Trophoblast cell (in vitro differentiated cells and primary cell): ENCODE measurements at regions not wholly inside any gene's neighbourhood (a gene's known extent, or its start where the extent isn't known, plus 50 kb on each side); places are given as distances from the start of the nearest gene placed in this dataset.
A peak's percentile ranks its signal among the peaks of the same experiment; 100 is the strongest.

Experiments used
- DNase-seq, 2 donors: peaks; one replicate each; pipeline ENCODE4 v3.0.0-alpha.2; 2016
- H2AFZ ChIP-seq: 2 replicates; pipeline ENCODE4 v1.6.1; 2013; ENCODE audit warnings: low read length, moderate library complexity, mild to moderate bottlenecking; ENCODE audit not compliant: insufficient read depth, poor library complexity
- H2AK5ac ChIP-seq: 2 replicates; pipeline ENCODE4 v1.6.1; 2013; ENCODE audit warnings: mild to moderate bottlenecking, low read length
- H2BK120ac ChIP-seq: 2 replicates; pipeline ENCODE4 v1.6.1; 2013; ENCODE audit warnings: low read length, mild to moderate bottlenecking, moderate library complexity; ENCODE audit not compliant: insufficient read depth, poor library complexity
- H2BK12ac ChIP-seq: 2 replicates; pipeline ENCODE4 v1.6.1; 2013; ENCODE audit warnings: mild to moderate bottlenecking, low read length, moderate library complexity
- H2BK5ac ChIP-seq: 2 replicates; pipeline ENCODE4 v1.6.1; 2013; ENCODE audit warnings: low read length, low read depth, moderate library complexity, mild to moderate bottlenecking; ENCODE audit not compliant: poor library complexity
- H3K14ac ChIP-seq: 2 replicates; pipeline ENCODE4 v1.6.1; 2013; ENCODE audit warnings: mild to moderate bottlenecking, low read length
- H3K18ac ChIP-seq: 2 replicates; pipeline ENCODE4 v1.6.1; 2013; ENCODE audit warnings: mild to moderate bottlenecking, low read length
- H3K23ac ChIP-seq: 2 replicates; pipeline ENCODE4 v1.6.1; 2013; ENCODE audit warnings: low read length
- H3K27ac ChIP-seq: 2 replicates; pipeline ENCODE4 v1.5.1; 2013; ENCODE audit warnings: low read depth, mild to moderate bottlenecking, inconsistent platforms, low read length, moderate library complexity
- H3K27me3 ChIP-seq: 2 replicates; pipeline ENCODE4 v1.6.1; 2013; ENCODE audit warnings: inconsistent platforms, mild to moderate bottlenecking, low read length, moderate library complexity; ENCODE audit not compliant: insufficient read depth
- H3K36me3 ChIP-seq, 2 experiments: 1 replicate in 1 of 2; 2 replicates in 1 of 2; pipeline ENCODE4 v1.6.1; 2013; ENCODE audit warnings: low read length in 2 of 2, mild to moderate bottlenecking in 2 of 2, moderate library complexity in 1 of 2; ENCODE audit not compliant: insufficient read depth in 2 of 2, control insufficient read depth in 1 of 2
- H3K4ac ChIP-seq: 2 replicates; pipeline ENCODE4 v1.6.1; 2013; ENCODE audit warnings: low read depth, mild to moderate bottlenecking, low read length, moderate library complexity
- H3K4me1 ChIP-seq, 2 experiments: 1 replicate in 1 of 2; 2 replicates in 1 of 2; pipeline ENCODE4 v1.6.1; 2013; ENCODE audit warnings: low read length in 2 of 2, mild to moderate bottlenecking in 2 of 2, moderate library complexity in 1 of 2; ENCODE audit not compliant: insufficient read depth in 2 of 2, control insufficient read depth in 1 of 2
- H3K4me2 ChIP-seq: 2 replicates; pipeline ENCODE4 v1.6.1; 2013; ENCODE audit warnings: inconsistent platforms, mild to moderate bottlenecking, low read length, moderate library complexity
- H3K4me3 ChIP-seq: 2 replicates; pipeline ENCODE4 v1.5.1; 2013; ENCODE audit warnings: mild to moderate bottlenecking, low read depth, low read length, inconsistent platforms
- H3K79me1 ChIP-seq: one replicate; pipeline ENCODE4 v1.6.1; 2013; ENCODE audit warnings: low read length
- H3K79me2 ChIP-seq: 2 replicates; pipeline ENCODE4 v1.6.1; 2013; ENCODE audit warnings: low read length, mild to moderate bottlenecking; ENCODE audit not compliant: control insufficient read depth, insufficient read depth, poor library complexity
- H3K9ac ChIP-seq: 2 replicates; pipeline ENCODE4 v1.6.1; 2013; ENCODE audit warnings: mild to moderate bottlenecking, low read length
- H3K9me3 ChIP-seq: 2 replicates; pipeline ENCODE4 v1.6.1; 2013; ENCODE audit warnings: low read depth, mild to moderate bottlenecking, control low read depth, inconsistent platforms, low read length; ENCODE audit not compliant: insufficient read depth
- H4K12ac ChIP-seq: 2 replicates; pipeline ENCODE4 v1.6.1; 2013; ENCODE audit warnings: low read depth, mild to moderate bottlenecking, low read length, moderate library complexity
- H4K8ac ChIP-seq: 2 replicates; pipeline ENCODE4 v1.6.1; 2013; ENCODE audit warnings: low read depth, mild to moderate bottlenecking, low read length, moderate library complexity
- H4K91ac ChIP-seq: one replicate; pipeline ENCODE4 v1.6.1; 2013; ENCODE audit warnings: low read depth, mild to moderate bottlenecking, low read length, moderate library complexity
- WGBS: extraction: QIAGEN DNeasy Blood & Tissue Kit; methylation state at CpG from one replicate; pipeline ENCODE4 v1.1.7; 2013; ENCODE audit warnings: missing lambda C conversion rate; ENCODE audit not compliant: insufficient read length, insufficient coverage; ENCODE audit errors: extremely low coverage; 5-methylcytosine and 5-hydroxymethylcytosine counted together

DNA sequence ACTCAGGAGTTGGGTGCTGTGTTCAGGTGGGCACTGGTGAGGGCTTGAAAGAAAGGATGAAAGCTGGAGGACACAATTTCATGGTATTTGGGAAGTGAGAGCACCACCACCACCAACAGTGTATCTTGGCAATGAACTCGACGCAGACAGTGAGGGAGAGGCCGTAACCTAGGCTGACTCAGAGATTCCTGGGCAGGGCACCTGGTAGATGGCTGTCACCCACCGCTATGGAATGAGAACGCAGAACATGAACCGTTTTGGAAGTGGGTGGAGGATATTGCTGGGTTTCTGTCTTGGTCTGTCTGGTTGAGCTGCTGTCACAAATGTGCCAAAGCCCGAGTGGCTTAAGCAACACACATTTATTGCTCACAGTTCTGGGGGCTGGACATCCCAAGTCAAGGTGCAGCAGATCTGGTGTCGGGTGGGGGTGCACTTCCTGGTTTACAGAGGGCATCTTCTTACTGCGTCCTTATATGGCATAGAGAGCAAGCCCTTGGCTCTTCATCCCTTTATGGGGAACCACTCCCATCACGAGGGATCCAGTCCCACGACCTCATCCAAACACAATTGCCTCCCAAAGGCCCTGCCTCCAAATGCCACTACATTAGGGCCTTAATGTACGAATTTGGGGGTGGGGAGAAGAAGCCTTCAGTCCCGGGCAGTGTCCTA lies 246.3 kb downstream of the SIPA1L2 start:
- Histone ChIP-seq H3K23ac (no peak overlapping the region), H3K79me1 (no peaks in the 10 kb centered on the region), H3K14ac (no peak overlapping the region), H2BK120ac (no peak overlapping the region), H3K4me2 (no peak overlapping the region), H2AFZ (no peak overlapping the region), H3K9ac (no peak overlapping the region), H3K27ac (no peak overlapping the region), H2BK12ac (no peak overlapping the region), H3K36me3 (no peaks in the 10 kb centered on the region), H2BK5ac (no peak overlapping the region), H3K4ac (no peak overlapping the region), H2AK5ac (no peak overlapping the region), H4K12ac (no peak overlapping the region), H4K91ac (no peak overlapping the region), H3K18ac (no peak overlapping the region), H3K4me3 (no peak overlapping the region), H4K8ac (no peak overlapping the region), H3K4me1 (peaks cover 8 to 9% of the 10 kb centered on the region in 2 experiments), H3K9me3 (peaks cover 4% of the 10 kb centered on the region), H3K27me3 (no peaks in the 10 kb centered on the region), H3K79me2 (no peaks in the 10 kb centered on the region)
- WGBS, result no CpG with 5 or more reads among the region's 13 CpGs
- no peak for DNase-seq

GRCh38 chr1:232382671-232383070 lies 247.3 kb downstream of the SIPA1L2 start:
- Histone ChIP-seq H3K4me2 (no peak overlapping the region), H4K8ac (no peak overlapping the region), H2BK12ac (no peak overlapping the region), H3K79me1 (no peaks in the 10 kb centered on the region), H3K9me3 (peaks cover 4% of the 10 kb centered on the region), H3K23ac (no peak overlapping the region), H2BK5ac (no peak overlapping the region), H3K27me3 (no peaks in the 10 kb centered on the region), H3K9ac (no peak overlapping the region), H3K4me1 (peaks cover 12 to 13% of the 10 kb centered on the region in 2 experiments), H4K91ac (no peak overlapping the region), H2AFZ (no peak overlapping the region), H4K12ac (no peak overlapping the region), H2BK120ac (no peak overlapping the region), H3K14ac (no peak overlapping the region), H3K79me2 (no peaks in the 10 kb centered on the region), H3K36me3 (no peaks in the 10 kb centered on the region), H3K4me3 (no peak overlapping the region), H2AK5ac (no peak overlapping the region), H3K4ac (no peak overlapping the region), H3K27ac (no peak overlapping the region), H3K18ac (no peak overlapping the region)
- WGBS, result no CpG with 5 or more reads among the region's 4 CpGs
- no peak for DNase-seq

GRCh38 chr1:232381394-232382100 lies 248.4 kb downstream of the SIPA1L2 start:
- H3K4ac ChIP-seq, result no peak overlapping the region
- H3K9ac ChIP-seq, result no peak overlapping the region
- H2BK120ac ChIP-seq, result no peak overlapping the region
- H4K91ac ChIP-seq, result no peak overlapping the region
- no peak overlapping the region for H2AK5ac ChIP-seq
- no peak overlapping the region for H2BK12ac ChIP-seq
- no peak overlapping the region for H3K14ac ChIP-seq
- no peaks in the 10 kb centered on the region for H3K27me3 ChIP-seq
- no peak overlapping the region for H2AFZ ChIP-seq
- H3K36me3 ChIP-seq, result no peaks in the 10 kb centered on the region
- H3K23ac ChIP-seq, result no peak overlapping the region
- H3K4me2 ChIP-seq, result no peak overlapping the region
- no peaks in the 10 kb centered on the region for H3K79me2 ChIP-seq
- no peak overlapping the region for H2BK5ac ChIP-seq
- no peak overlapping the region for H4K12ac ChIP-seq
- H3K79me1 ChIP-seq, result no peaks in the 10 kb centered on the region
- no peak overlapping the region for H4K8ac ChIP-seq
- H3K9me3 ChIP-seq, result peaks cover 4% of the 10 kb centered on the region
- no CpG with 5 or more reads among the region's 10 CpGs for WGBS
- H3K27ac ChIP-seq, result no peak overlapping the region
- H3K4me3 ChIP-seq, result no peak overlapping the region
- peaks cover 13 to 18% of the 10 kb centered on the region in 2 experiments for H3K4me1 ChIP-seq
- no peak overlapping the region for H3K18ac ChIP-seq
- DNase-seq, result no peak

- Histone ChIP-seq H3K9me3 (peaks cover 4% of the 10 kb centered on the region), H3K23ac (no peak overlapping the region), H3K4me1 (peaks cover 13 to 18% of the 10 kb centered on the region in 2 experiments), H3K27me3 (no peaks in the 10 kb centered on the region), H3K9ac (no peak overlapping the region), H3K4me3 (peak overlapping the region; percentile 45), H3K27ac (no peak overlapping the region), H3K4me2 (no peak overlapping the region), H4K91ac (no peak overlapping the region), H3K79me1 (no peaks in the 10 kb centered on the region), H2AK5ac (no peak overlapping the region), H4K12ac (no peak overlapping the region), H2BK5ac (no peak overlapping the region), H2BK12ac (no peak overlapping the region), H2AFZ (no peak overlapping the region), H4K8ac (no peak overlapping the region), H3K4ac (no peak overlapping the region), H3K36me3 (no peaks in the 10 kb centered on the region), H2BK120ac (no peak overlapping the region), H3K14ac (no peak overlapping the region), H3K18ac (no peak overlapping the region), H3K79me2 (no peaks in the 10 kb centered on the region)
- DNase-seq, result no peak
- no CpG with 5 or more reads among the region's 3 CpGs for WGBS
These were observed 249.3 kb downstream of the SIPA1L2 start for GRCh38 chr1:232380596-232380995.
